ENCODE measurements at regions not wholly inside any gene's neighbourhood (a gene's known extent, or its start where the extent isn't known, plus 50 kb on each side); places are given as distances from the start of the nearest gene placed in this dataset.

- TF ChIP-seq EZH2 (IDR thresholded peaks at IDR 0.05; ENCODE audit: insufficient read depth, poor library complexity, severe bottlenecking), result no peak
- no peak for TF ChIP-seq EZH2phosphoT487 (IDR thresholded peaks at IDR 0.05; ENCODE audit: insufficient read depth, low read depth)
Measured at GRCh38 chr11:116355104-116355503, 417.7 kb downstream of the BUD13 start.

All from GM23248 (cell line).